Ammon's horn (tissue), 1 donor: ENCODE measurements at regions not wholly inside any gene's neighbourhood (a gene's known extent, or its start where the extent isn't known, plus 50 kb on each side); places are given as distances from the start of the nearest gene placed in this dataset.
"Not testable (repeated sequence)": the region's sequence is repeated elsewhere in the genome, so short reads cannot be mapped to it uniquely, and the experiment has no call there.

Experiments used
- DNase-seq: peaks from one replicate; pipeline ENCODE4 v3.0.0-alpha.2; 2016; ENCODE audit warnings: low spot score

DNA sequence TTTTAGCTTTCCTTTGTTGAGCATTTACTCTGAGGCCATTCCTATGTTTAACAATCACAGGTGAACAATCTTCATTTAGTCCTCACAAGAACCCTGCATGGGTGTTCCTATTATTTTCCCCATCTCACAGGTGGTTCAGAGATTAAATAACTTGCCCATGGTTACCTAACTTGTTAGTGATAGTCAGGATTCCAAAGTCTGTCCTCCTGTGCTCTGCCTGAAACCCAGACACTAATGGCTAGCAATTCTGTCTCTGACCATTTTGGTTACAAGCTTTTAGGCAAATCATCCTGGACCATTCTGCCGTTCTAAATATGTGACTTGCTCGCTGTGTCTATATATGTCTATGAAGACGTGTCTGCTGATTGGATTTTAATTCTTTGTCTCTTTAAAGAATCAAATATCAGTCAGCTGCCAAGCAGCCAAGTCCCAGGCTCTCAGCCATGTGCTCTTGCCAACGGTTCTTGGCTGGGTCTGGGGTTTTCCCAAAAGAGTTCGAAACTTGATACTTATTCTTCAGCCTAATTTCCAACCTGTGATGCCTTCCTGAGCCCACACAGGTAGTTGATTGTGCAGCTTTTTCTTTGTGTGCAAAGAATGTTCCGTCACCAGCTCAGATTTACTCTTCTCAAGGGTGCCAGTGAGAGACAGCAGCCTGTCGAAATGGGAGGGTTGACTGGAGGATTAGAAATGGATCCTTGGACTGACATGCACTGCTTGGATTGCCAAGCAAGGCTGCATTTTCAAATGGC lies 121.7 kb downstream of the NREP start:
- DNase-seq = peak; percentile 34

DNA sequence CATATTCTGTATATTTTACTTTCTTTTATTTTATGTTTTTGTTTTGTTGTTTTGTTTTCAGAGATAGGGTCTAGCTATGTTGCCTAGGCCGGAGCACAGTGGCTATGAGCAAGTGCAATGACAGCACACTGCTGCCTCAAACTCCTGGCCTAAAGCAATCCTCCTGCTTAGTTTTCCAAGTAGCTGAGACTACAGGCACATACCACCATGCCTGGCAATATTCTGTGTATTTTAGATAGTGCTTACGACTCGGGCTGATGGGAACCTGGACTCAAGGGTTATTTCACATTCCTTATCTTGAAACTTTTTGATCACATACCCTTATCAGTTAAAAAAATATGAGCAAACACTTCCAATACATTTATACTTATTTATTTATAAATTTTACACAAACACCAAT lies 119.0 kb upstream of the STARD4 start:
- no peak for DNase-seq

DNA sequence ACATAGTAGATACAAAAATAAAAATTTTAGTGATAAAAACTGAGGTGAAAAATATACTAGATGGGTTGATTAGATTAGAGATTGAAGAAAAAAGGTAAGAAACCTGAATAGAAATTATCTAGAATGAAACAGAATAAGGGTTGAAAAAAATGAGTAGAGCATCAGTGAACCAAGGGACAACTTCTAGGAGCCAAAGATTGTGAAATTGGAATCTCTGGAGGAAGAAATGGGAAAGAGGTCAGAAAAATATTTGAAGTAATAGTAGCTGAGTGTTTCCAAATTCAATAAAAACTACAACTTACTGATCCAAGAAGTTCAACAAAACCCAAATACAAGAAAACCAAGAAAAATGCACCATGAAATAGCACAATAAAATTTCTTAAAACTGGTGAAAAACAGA lies 116.6 kb upstream of the STARD4 start:
- no peak for DNase-seq

DNA sequence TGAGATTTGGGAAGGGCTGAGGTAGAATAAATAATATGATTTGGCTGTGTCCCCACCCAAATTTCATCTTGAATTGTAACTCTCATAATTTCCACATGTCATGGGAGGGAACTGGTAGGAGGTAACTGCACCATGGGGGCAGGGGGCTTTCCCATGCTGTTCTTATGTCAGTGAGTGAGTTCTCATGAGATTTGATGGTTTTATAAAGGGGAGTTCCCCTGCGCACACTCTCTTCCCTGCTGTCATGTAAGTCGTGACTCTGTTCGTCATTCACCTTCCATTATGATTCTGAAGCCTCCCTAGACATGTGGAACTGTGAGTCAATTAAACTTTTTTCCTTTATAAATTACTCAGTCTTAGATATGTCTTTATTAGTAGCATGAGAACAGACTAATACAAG lies 115.5 kb upstream of the STARD4 start:
- no peak for DNase-seq

DNA sequence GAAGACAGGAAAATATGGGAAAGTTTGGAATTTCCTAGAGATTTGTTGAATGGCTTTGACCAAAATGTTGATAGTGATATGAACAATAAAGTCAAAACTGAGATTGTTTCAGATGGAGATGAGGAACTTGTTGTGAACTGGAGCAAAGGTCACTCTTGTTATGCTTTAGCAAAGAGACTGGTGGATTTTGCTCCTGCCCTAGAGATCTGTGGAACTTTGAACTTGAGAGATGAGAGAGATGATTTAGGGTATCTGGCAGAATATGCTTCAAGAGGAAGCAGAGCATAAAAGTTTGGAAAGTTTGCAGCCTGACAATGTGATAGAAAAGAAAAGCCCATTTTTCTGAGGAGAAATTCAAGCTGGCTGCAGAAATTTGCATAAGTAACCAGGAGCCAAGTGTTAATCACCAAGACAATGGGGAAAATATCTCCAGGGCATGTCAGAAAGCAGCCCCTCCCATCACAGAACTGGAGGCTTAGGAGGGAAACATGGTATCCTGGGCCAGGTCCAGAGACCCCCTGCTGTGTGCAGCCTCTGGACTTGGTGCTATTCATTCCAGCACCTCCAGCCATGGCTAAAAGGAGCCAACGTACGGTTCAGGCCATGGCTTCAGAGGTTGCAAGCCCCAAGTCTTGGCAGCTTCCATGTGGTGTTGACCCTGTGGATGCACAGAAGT lies 114.3 kb upstream of the STARD4 start:
- no peak for DNase-seq

DNA sequence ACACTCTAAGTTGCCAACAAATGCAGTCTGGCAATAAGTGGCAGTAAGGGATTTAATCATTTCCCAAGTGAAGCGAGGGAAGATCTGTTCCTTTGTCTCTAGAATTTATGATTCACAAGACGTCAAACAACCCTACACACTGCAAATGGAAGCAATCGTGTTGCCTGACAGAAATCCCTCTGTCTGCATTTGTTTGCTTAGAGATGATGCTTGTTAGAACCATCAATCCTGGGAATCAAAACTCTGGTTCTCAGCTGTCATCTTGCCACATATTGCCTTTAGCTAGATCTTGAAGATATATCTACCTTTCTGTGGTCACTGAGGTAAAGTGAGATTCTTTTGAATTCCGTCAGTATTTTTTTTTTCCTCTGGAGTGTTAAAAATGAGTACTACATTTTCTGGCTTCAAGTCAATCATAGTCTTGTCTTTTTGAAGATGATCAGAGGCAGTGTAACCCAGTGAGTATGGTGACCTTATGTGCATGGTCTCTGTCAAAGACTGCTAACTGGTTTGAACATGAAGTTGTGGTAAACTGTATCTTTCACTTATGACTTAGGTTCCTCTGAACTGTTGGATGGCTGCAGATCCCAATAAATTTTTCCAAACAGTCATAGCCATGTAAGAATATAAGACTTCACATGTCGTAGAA lies 106.4 kb upstream of the STARD4 start:
- DNase-seq = no peak

DNA sequence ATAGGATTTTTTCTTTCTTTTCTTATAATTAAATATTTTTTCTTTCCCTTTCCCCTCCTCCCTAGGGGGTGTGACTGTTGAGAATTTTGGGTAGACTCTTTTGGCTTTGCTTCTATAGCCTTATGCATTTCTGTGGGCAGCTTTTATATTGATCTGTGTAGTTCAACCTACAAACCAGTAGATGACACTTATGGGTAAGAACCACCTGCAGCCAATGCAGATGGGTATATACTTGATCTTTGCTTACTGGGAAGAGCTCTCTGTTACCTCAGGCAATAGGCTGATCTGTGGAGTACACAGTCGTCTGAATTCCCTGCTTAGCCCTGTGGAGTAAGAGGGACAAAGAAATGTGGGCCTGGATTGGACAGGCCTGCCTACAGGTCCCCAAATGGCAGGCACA lies 102.7 kb upstream of the STARD4 start:
- no peak for DNase-seq

DNA sequence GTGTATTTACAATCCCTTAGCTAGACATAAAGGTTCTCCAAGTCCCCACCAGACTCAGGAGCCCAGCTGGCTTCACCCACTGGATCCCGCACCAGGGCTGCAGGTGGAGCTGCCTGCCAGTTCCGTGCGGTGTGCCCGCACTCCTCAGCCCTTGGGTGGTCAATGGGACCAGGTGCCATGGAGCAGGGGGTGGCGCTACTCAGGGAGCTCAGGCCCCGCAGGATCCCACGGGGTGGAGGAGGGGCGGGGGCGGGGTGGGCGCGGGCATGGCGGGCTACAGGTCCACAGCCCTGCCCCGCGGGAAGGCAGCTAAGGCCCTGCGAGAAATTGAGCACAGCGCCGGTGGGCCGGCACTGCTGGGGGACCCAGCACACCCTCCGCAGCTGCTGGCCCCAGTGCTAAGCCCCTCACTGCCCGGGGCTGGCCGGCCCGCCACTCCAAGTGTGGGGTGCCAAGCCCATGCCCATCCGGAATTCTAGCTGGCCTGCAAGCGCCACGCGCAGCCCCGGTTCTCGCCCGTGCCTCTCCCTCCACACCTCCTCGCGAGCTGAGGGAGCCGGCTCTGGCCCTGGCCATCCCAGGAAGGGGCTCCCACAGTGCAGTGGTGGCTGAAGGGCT lies 99.8 kb upstream of the STARD4 start:
- not testable (repeated sequence) for DNase-seq

DNA sequence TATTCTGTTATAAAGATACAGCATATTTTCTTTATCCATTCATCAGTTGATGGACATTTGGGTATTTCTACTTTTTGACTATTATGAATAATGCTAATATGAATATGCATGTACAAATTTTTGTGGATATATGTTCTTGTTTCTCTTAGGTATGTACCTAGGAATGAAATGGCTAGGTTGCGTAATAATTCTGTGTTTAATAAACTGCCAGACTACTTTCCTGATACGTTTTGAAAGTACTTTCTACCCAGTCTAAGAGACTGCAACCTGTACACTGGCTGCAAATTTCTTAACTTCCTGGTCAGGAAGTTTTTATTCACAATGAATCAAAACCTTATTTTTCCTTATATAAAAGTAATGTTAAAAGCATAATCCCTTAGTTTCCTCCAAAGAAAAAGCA lies 93.9 kb upstream of the STARD4 start:
- DNase-seq = no peak

DNA sequence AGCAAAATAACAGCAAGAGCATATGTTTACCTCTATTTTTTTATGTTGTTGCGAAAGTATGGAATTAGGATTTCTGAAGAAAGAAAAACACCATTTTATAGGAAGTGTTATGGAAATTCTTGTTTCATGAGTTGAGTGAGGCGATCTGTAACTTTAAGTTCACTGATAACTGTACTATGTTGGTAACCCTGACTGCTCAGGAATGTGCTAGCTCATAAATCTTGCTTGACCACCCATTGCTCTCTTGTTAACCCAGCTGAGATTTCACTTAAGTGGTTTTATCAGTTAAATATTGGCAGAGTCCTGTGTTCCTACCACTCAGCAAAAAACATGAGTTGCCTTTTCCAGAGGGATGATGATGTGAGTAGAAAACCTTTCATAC lies 91.1 kb upstream of the STARD4 start:
- DNase-seq = no peak

DNA sequence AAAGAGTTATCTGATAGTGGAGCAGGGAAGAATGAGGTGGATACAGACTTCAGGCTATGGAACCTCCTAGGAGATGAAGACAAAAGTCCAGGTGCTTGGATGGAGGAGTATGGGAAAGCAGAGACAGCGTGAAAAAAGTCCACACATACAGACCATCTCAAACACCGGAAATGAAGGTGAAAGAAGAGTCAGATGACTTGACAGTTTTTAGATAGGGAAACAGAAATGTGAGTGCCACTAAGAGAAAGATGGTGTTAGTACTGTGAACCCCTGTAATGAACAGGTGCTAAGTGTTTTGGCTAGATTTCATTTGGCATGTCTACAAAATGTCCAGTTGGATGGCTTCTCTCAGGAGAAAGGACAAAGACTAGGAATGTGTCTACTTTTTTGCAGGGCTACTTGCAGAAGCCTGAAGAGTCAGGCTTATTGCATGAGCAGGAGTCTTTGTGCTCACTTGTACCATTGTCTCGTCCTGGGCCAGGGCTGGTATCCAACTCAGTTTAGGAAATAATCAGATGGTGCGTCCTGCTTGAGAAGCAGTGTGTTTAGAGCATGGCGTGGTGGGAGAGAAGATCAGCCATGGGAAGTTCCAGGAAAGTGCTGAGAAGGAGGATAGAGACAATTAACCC lies 90.6 kb upstream of the STARD4 start:
- no peak for DNase-seq

DNA sequence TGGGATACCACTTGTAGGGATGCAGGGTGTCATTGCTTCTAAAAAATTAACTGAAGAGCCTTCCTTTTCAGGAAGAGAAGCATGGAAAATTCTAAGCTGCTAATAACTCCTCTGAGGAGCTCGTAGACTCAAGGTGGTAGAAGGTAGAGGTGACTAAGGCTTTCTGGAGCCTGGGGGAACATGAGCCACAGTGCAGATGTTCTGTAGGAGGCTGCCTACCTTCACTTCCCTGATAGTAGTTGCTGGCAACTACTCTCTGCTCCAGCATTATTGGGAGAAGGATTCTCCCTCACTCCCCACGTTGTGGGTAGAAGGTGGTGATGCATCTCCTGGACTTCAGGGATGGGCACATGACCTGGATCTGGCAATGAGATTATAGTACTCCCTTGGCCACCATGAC lies 86.7 kb upstream of the STARD4 start:
- DNase-seq = no peak

DNA sequence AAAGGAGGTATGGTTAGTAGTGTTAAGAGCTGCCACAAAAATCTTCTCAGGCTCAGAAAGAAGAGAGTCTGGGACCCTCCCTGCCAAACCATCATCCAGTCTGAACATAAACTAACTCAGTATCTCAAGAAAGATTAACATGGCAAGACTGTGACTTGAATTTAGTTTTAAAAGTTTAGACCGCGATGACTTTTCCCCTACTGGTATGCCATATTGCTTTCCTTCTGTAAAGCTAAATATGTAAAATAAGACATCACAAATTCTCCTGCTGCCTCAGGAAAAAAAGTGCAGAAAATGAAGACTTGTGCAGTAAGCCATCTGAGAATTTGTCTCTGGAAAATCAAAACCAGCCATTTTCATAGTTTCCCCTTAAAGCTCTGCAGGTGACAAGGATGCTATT lies 85.2 kb upstream of the STARD4 start:
- DNase-seq = no peak

DNA sequence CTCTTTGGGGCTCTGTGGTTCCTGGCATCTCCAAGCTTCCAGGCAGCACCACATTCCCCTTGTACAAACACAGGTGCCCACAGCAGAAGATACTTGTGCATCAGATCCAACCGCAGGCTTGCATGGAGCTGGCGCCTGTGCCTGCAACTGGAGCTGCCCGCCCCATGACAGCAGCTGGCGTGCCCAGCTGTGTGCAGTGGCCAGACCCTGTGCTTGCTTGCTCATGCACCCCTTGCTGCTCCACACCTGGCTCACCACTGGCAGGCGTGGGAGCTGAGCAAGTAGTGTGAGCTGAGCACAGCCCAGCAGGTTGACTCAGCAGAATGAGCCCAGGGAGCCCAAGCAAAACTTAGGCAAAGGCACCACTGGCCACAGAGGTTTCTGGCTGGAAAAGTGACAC lies 84.4 kb upstream of the STARD4 start:
- DNase-seq = no peak

DNA sequence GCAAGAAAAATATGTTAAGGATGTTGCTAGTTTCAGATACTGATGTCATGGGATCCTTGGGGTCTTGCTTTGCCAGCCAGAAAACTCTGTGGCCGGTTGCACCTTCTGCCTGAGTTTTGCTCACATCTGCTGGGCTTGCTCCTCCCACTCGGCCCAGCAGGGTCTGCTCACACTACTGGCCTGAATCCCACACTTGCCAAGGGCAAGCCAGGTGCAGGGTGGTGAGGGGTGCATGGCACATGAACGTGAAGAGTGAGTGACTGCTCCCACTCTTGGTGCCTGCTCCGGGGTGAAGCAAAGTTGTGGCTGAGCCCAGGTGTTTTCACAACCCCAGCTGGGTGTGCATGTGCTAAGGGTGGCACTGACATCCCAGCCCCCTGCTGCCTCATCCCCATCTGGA lies 83.1 kb upstream of the STARD4 start:
- no peak for DNase-seq

DNA sequence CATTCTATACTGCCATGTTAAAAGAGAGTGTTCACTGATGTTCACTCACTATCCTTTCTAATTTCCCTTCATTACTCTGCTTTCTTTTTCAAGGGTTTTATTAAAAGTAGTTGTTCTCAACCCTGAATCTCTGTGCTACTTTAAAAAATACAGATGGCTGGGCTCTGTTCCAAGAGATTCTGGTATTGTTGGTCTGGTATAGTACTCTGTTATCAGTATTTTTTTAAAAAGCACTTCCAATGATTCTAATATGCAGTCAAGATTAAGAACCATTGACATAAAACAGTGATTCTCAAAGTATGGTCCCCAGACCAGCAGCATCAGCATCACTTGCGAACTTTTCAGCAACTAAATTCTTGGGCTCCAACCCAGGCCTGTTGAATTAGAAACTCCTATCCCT lies 77.0 kb upstream of the STARD4 start:
- DNase-seq = no peak

DNA sequence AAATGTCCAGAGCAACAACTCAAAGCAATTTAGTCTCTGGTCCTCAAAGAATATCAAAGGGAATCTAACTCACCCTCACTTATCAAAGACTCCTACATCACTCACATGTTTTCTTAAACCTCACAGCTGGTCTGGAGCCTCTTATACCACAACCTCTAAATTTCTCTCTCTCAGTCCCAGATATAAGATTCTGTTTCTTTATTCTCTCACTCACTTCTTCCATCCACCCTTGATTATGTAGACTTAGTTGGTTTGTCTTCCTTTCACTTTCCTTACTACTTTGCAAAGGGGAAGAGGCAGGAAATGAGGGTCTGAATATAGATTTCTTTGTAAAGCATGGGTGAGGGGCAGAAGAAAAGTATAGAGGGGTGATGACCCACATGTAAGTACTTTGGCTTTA lies 75.4 kb upstream of the STARD4 start:
- no peak for DNase-seq

DNA sequence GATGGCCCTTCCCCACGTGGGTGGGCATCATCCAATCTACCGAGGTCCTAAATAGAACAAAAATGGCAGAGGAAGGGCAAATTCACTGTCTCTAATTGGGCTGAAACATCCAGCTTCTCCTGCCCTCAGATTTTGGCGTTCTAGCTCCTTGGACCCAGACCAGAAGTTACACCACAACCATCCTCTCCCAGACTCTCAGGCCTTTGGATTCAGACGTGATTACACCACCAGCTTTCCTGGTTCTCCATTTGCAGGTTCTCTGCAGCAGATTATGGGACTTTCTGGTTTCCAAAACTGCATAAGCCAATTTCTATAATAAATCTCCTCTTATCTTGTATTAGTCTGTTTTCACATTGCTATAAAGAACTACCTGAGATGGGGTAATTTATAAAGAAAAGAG lies 73.6 kb upstream of the STARD4 start:
- DNase-seq = no peak

DNA sequence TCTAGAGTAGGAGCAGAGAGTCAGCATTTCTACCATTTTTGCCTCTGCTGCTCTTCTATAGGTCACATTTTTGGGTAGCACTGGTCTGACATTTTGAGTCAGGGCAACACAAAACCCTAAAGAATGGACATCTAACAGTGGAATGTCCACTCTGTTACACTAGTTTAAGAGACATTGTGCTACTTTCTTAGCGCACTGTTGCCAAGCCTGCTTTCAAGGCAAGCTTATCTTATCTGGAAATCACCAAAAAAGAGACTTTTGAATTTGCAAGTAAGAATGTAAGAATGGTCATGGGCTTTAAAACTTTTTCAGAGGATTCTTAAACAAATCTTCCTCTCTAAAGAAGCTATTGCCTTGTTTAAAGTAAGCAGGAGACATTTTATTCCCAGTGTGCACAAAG lies 73.0 kb upstream of the STARD4 start:
- DNase-seq = no peak

DNA sequence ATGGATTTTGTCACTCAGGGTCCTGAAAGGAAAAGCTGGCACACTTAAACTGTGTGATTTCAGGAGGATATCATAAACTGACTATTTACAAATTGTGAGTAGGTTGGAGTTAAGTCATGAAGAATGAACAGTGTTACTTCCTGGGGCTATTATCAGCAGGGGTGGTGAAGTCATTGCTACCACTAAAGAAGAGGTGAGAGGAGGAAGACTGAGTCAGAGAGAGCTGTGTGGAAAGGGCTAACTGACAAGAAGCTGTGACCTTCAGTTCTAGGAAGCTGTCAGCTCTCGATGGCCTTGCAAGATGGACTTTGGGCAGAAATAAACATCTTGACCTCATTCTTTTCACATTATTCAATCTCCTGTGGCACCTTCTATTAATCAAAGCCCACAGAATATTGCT lies 72.3 kb upstream of the STARD4 start:
- DNase-seq = no peak

DNA sequence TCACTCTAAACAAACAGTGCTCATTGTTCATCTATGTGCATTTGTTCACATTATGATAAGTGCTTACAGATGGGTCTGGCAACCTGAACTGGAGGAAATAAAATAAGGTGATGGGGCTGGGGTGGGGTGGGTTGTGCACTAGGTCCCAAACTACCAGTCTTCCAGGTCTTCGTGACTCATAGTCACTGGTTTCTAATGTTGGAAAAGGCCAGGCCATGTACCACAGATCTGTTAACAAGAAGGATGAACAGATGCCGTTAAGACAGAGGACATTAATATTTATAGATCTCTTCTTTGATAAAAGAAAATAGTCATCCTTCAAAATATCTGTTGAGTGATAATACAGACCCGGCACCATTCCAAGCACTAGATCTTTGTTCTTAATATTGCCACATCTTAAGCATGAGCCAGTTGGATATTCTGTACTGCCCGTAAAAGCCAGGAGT lies 71.4 kb upstream of the STARD4 start:
- DNase-seq = no peak

DNA sequence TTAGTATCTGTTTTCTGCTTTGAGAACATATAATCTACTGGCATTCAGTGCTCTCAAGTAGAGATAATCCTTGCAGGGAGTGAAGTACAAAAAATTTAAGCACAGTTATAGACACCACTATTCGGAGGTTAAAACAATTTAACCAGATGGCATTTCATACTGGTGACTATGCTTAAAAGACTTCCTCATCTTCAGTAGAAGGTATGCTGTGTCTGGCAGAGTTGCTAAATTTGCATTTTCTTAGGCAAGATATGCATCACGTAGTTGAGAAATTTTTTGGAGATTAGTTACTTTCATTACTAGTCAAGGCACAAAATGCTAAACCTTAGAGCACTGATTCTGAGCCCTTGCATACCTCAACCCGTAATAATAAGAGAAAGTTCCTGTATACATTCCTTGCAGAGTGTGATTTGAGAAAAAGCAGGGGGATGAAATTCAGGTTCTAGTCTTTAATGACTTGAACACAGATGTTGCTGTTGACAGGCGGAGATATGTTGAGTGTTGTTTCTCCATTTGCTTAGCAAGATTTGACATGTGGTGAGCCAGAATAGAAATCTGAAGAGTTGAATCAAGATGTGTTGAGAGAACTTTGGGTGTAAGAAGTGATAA lies 70.8 kb upstream of the STARD4 start:
- no peak for DNase-seq
